Progenitor cell of endocrine pancreas (in vitro differentiated cells): ENCODE measurements at regions not wholly inside any gene's neighbourhood (a gene's known extent, or its start where the extent isn't known, plus 50 kb on each side); places are given as distances from the start of the nearest gene placed in this dataset.

Source experiments
- DNase-seq: peaks from one replicate; pipeline ENCODE4 v3.0.0; 2021; ENCODE audit warnings: low spot score; ENCODE audit not compliant: unreplicated experiment
- H3K27ac Mint-ChIP-seq: 2 replicates; pipeline ENCODE4 v1.8.0; 2021; ENCODE audit warnings: mild to moderate bottlenecking, moderate library complexity, mixed read lengths
- H3K27me3 Mint-ChIP-seq: 2 replicates; pipeline ENCODE4 v1.8.0; 2021; ENCODE audit warnings: mixed read lengths
- H3K36me3 Mint-ChIP-seq: 2 replicates; pipeline ENCODE4 v1.8.0; 2022; ENCODE audit warnings: mixed read lengths; ENCODE audit not compliant: insufficient read depth
- H3K4me1 Mint-ChIP-seq: 2 replicates; pipeline ENCODE4 v1.8.0; 2021; ENCODE audit warnings: low read depth, mixed read lengths
- H3K4me3 Mint-ChIP-seq: 2 replicates; pipeline ENCODE4 v1.8.0; 2021; ENCODE audit warnings: low read depth, mild to moderate bottlenecking, moderate library complexity, mixed read lengths
- H3K9me3 Mint-ChIP-seq: 2 replicates; pipeline ENCODE4 v1.8.0; 2021; ENCODE audit warnings: low read depth, mixed read lengths
- TF ChIP-seq, protein P1 (sequence below): fragments of 200-600 bp; sonication (generic); IDR thresholded peaks from one replicate; pipeline ENCODE4 v1.5.0; 2021; ENCODE audit warnings: antibody characterized with exemption, mild to moderate bottlenecking; ENCODE audit not compliant: unreplicated experiment

DNA sequence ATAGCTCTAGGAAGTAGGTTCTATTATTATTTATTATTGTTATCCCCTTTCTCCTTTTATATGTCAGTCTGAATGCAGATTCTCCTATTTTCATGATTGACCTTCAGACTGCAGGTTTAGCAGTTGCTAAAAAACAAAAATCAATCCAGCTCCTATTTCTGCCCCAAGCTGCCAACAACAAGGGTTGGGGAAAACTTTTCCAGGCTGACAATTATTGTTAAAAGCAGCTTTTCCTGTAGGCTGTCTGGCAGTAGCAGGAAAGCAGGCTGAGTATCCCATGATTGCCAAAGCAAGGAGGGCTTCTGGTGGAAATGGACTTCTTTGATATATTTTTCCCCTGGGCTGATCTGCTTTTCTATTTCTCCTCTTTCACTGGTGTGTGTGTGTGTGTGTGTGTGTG lies 78.0 kb upstream of the CTLA4 start:
- H3K27ac Mint-ChIP-seq, result no peak overlapping the region
- DNase-seq, result no peak

DNA sequence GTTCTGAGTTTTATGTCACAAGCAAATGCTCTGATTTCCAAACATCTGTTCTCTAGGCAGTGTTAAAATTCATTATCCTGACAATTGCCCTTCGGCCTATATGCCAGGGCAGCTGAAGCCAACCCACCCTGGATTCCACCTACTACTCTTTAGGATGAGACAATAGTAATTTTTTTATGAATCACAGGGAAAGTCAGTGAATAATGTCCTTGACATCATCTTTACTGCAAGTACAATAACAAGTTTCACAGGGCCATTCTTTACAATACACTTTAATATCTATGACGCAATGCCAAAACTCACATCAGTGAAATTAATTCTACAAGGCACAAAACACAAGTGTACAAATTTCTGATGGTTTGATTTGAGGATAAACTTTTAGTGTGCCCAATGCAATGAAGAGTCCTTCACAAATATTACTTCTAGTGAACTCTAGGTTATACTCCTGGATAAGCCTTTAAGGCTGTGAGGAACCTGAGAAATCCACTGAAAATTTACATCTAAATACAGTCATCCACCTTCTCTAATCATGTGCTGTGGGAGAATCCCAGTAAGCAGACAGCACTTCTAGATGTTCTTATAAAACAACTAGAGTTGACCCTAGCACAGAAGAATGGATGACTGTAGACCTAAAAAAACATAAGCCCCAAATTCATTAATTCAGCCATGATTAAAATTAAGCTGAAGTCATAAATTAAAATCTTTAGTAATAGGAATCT lies 77.3 kb upstream of the CTLA4 start:
- Mint-ChIP-seq H3K27me3 (no peaks in the 10 kb centered on the region), H3K4me1 (no peaks in the 10 kb centered on the region), H3K4me3 (no peak overlapping the region), H3K9me3 (no peaks in the 10 kb centered on the region), H3K36me3 (no peaks in the 10 kb centered on the region), H3K27ac (no peak overlapping the region)
- no peak for DNase-seq
- TF ChIP-seq, protein P1, sequence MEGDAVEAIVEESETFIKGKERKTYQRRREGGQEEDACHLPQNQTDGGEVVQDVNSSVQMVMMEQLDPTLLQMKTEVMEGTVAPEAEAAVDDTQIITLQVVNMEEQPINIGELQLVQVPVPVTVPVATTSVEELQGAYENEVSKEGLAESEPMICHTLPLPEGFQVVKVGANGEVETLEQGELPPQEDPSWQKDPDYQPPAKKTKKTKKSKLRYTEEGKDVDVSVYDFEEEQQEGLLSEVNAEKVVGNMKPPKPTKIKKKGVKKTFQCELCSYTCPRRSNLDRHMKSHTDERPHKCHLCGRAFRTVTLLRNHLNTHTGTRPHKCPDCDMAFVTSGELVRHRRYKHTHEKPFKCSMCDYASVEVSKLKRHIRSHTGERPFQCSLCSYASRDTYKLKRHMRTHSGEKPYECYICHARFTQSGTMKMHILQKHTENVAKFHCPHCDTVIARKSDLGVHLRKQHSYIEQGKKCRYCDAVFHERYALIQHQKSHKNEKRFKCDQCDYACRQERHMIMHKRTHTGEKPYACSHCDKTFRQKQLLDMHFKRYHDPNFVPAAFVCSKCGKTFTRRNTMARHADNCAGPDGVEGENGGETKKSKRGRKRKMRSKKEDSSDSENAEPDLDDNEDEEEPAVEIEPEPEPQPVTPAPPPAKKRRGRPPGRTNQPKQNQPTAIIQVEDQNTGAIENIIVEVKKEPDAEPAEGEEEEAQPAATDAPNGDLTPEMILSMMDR, result no peak

More for the DNA sequence above, 78.0 kb upstream of the CTLA4 start:
- Mint-ChIP-seq H3K36me3 (no peaks in the 10 kb centered on the region), H3K4me1 (no peaks in the 10 kb centered on the region), H3K27me3 (no peaks in the 10 kb centered on the region), H3K9me3 (no peaks in the 10 kb centered on the region), H3K4me3 (no peak overlapping the region)
- TF ChIP-seq, protein P1, result no peak

DNA sequence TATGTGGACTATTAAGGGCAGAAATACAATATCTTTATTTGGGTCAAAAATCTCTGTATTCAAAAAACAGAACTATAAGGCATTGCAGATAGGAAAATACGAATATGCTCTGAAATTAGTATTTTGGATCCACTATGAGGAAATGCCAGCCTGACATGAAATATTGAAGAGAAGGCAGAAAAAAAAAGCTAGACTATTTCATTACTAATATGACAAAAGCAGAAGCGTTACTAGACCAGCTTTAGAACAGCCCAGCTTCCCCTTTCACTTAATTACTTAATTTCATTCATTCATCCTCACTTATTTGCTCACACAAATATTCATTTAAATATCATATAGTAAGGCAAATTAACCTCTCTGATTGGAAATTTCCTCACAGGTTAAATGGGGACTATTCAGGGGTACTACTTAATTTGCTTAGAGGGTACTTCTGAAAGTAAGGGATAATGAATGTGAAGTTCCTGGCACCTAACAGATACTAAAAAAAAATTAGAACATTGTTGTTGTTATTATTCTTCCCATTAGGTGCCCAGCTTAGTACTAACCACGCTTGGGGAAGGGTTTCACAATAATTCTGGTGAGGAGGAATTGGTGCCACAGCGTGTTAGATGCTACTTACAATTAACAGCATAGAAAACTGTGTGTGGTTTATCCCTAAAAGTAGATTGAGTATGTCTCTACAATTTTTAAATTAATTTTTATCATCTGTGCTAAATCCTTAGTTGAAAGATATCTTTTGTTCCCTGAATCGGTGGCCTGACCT lies 71.1 kb upstream of the CTLA4 start:
- no peak for DNase-seq
- Mint-ChIP-seq H3K36me3 (no peaks in the 10 kb centered on the region), H3K27me3 (peaks cover 2% of the 10 kb centered on the region), H3K4me1 (no peaks in the 10 kb centered on the region), H3K4me3 (no peak overlapping the region), H3K27ac (no peak overlapping the region), H3K9me3 (no peaks in the 10 kb centered on the region)
- TF ChIP-seq, protein P1, result no peak

DNA sequence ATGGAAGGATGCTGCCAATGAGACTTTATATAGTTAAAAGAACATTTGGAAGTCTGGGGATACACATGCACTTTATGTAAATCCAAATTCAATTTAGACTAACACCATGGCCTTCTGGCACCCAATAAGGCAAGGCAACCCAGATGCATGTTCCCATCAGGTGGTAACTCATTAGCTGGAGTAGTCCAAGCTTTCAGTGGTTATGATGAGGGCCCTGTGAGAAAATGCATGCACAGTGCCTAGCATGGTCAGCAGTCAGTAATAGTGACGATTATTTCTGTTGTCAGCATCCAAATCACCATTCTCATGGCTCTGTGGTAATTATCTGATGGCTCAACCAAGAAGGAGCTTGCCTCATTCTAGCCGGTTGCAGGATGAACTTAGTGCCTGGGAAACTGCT lies 70.3 kb upstream of the CTLA4 start:
- no peaks in the 10 kb centered on the region for H3K36me3 Mint-ChIP-seq
- TF ChIP-seq, protein P1, result no peak
- H3K9me3 Mint-ChIP-seq, result no peaks in the 10 kb centered on the region
- DNase-seq, result no peak
- H3K27ac Mint-ChIP-seq, result no peak overlapping the region
- H3K4me1 Mint-ChIP-seq, result no peaks in the 10 kb centered on the region
- H3K27me3 Mint-ChIP-seq, result peaks cover 3% of the 10 kb centered on the region
- H3K4me3 Mint-ChIP-seq, result no peak overlapping the region

DNA sequence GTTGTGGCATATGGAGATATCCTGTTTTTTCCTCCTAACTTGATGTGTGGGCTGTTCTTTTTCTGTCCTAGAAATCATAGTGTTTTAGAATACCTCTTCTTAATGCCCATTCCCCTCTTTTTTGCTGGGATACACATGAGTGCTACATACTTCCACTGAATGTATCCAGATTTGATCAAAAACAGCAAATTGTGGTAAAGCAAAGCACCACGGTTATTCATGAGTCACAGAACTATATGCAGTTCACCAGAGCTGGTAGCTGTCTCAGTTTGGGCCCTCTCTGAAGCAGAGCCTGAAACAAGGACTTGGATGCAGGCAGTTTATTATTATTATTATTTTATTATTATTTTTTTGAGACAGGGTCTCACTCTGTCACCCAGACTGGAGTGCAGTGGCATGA lies 69.9 kb upstream of the CTLA4 start:
- Mint-ChIP-seq H3K4me3 (no peak overlapping the region), H3K9me3 (no peaks in the 10 kb centered on the region), H3K4me1 (no peaks in the 10 kb centered on the region), H3K36me3 (no peaks in the 10 kb centered on the region), H3K27ac (no peak overlapping the region), H3K27me3 (peaks cover 3% of the 10 kb centered on the region)
- no peak for DNase-seq
- TF ChIP-seq, protein P1, result no peak
